ENCODE measurements at regions not wholly inside any gene's neighbourhood (a gene's known extent, or its start where the extent isn't known, plus 50 kb on each side); places are given as distances from the start of the nearest gene placed in this dataset.
"Not testable (repeated sequence)": the region's sequence is repeated elsewhere in the genome, so short reads cannot be mapped to it uniquely, and the experiment has no call there.

GRCh38 chr9:101923451-101923850, 185.0 kb upstream of the GRIN3A start:
- Histone ChIP-seq H3K9ac (no peak overlapping the region), H3K4me1 (no peaks in the 10 kb centered on the region), H3K4me3 (ENCODE audit: low read depth, low read length) (no peak overlapping the region), H3K27ac (no peak overlapping the region), H2AFZ (no peak overlapping the region), H3K79me2 (no peaks in the 10 kb centered on the region), H3K9me3 (ENCODE audit: control insufficient read depth, low read length) (no peaks in the 10 kb centered on the region), H3K36me3 (ENCODE audit: control insufficient read depth, insufficient read depth, low read length) (no peaks in the 10 kb centered on the region), H3K4me2 (ENCODE audit: low read length) (no peak overlapping the region), H3K27me3 (ENCODE audit: control insufficient read depth, insufficient read depth, low read length) (no peaks in the 10 kb centered on the region)
- no peak for TF ChIP-seq CTCF (IDR thresholded peaks at IDR 0.05)

GRCh38 chr9:101916948-101917347, 178.5 kb upstream of the GRIN3A start:
- not testable (repeated sequence) for H3K9me3 ChIP-seq (ENCODE audit: control insufficient read depth, low read length); H3K27me3 ChIP-seq (ENCODE audit: control insufficient read depth, insufficient read depth, low read length); H3K4me2 ChIP-seq (ENCODE audit: low read length); H3K4me3 ChIP-seq (ENCODE audit: low read depth, low read length); H3K36me3 ChIP-seq (ENCODE audit: control insufficient read depth, insufficient read depth, low read length); H3K9ac ChIP-seq; H3K4me1 ChIP-seq; H3K27ac ChIP-seq; H2AFZ ChIP-seq; H3K79me2 ChIP-seq

- no peaks in the 10 kb centered on the region for H3K4me1 ChIP-seq
Measured at GRCh38 chr9:101915482-101915881, 177.0 kb upstream of the GRIN3A start.

GRCh38 chr9:101912698-101913097, 174.3 kb upstream of the GRIN3A start:
- no peak for TF ChIP-seq CTCF (IDR thresholded peaks at IDR 0.05)
- H3K79me2 ChIP-seq: no peaks in the 10 kb centered on the region
- no peak overlapping the region for H2AFZ ChIP-seq
- H3K4me3 ChIP-seq (ENCODE audit: low read depth, low read length): no peak overlapping the region
- H3K4me1 ChIP-seq: no peaks in the 10 kb centered on the region
- no peaks in the 10 kb centered on the region for H3K36me3 ChIP-seq (ENCODE audit: control insufficient read depth, insufficient read depth, low read length)
- H3K27ac ChIP-seq: no peak overlapping the region
- H3K4me2 ChIP-seq (ENCODE audit: low read length): no peak overlapping the region
- no peaks in the 10 kb centered on the region for H3K9me3 ChIP-seq (ENCODE audit: control insufficient read depth, low read length)
- no peaks in the 10 kb centered on the region for H3K27me3 ChIP-seq (ENCODE audit: control insufficient read depth, insufficient read depth, low read length)
- H3K9ac ChIP-seq: no peak overlapping the region

More at GRCh38 chr9:101915482-101915881, 177.0 kb upstream of the GRIN3A start:
- TF ChIP-seq CTCF (IDR thresholded peaks at IDR 0.05): no peak
- H3K4me2 ChIP-seq (ENCODE audit: low read length): no peak overlapping the region
- no peak overlapping the region for H2AFZ ChIP-seq
- no peaks in the 10 kb centered on the region for H3K36me3 ChIP-seq (ENCODE audit: control insufficient read depth, insufficient read depth, low read length)
- H3K4me3 ChIP-seq (ENCODE audit: low read depth, low read length): no peak overlapping the region
- H3K9ac ChIP-seq: no peak overlapping the region
- H3K9me3 ChIP-seq (ENCODE audit: control insufficient read depth, low read length): no peaks in the 10 kb centered on the region
- no peak overlapping the region for H3K27ac ChIP-seq
- no peaks in the 10 kb centered on the region for H3K27me3 ChIP-seq (ENCODE audit: control insufficient read depth, insufficient read depth, low read length)
- H3K79me2 ChIP-seq: no peaks in the 10 kb centered on the region

GRCh38 chr9:101907466-101907865, 169.0 kb upstream of the GRIN3A start:
- no peaks in the 10 kb centered on the region for H3K4me1 ChIP-seq
- no peak overlapping the region for H3K9ac ChIP-seq

More at GRCh38 chr9:101907466-101907865, 169.0 kb upstream of the GRIN3A start:
- no peaks in the 10 kb centered on the region for H3K9me3 ChIP-seq (ENCODE audit: control insufficient read depth, low read length)
- no peak overlapping the region for H3K4me3 ChIP-seq (ENCODE audit: low read depth, low read length)
- H3K27ac ChIP-seq: no peak overlapping the region
- no peak overlapping the region for H2AFZ ChIP-seq
- H3K27me3 ChIP-seq (ENCODE audit: control insufficient read depth, insufficient read depth, low read length): no peaks in the 10 kb centered on the region
- H3K79me2 ChIP-seq: no peaks in the 10 kb centered on the region
- H3K4me2 ChIP-seq (ENCODE audit: low read length): no peak overlapping the region
- no peaks in the 10 kb centered on the region for H3K36me3 ChIP-seq (ENCODE audit: control insufficient read depth, insufficient read depth, low read length)
- TF ChIP-seq CTCF (IDR thresholded peaks at IDR 0.05): no peak
